Naive thymus-derived CD4-positive, alpha-beta T cell (primary cell): ENCODE measurements at regions not wholly inside any gene's neighbourhood (a gene's known extent, or its start where the extent isn't known, plus 50 kb on each side); places are given as distances from the start of the nearest gene placed in this dataset.

Experiments
- ATAC-seq: fragments of 150-1000 bp; cut with Tn5 transposase; 2 replicates; pipeline ENCODE4 v1.10.0; 2021; ENCODE audit warnings: mild to moderate bottlenecking, moderate library complexity
- CTCF ChIA-PET: fragments of 350-600 bp; sonication (Branson Sonifier 250); formaldehyde crosslinking; loops from one replicate; lab custom pipeline; 2021; ENCODE audit warnings: antibody characterized with exemption; lab: Charles Lee
- POLR2A ChIA-PET: fragments of 350-600 bp; sonication (Branson Sonifier 250); formaldehyde crosslinking; loops from one replicate; lab custom pipeline; 2021; ENCODE audit warnings: antibody characterized with exemption, inconsistent platforms; lab: Charles Lee
- DNase-seq, 9 donors: peaks; one replicate each; pipeline versions ENCODE4 v3.0.0 to v3.0.0-alpha.2; 2020 to 2022; ENCODE audit warnings: mixed read lengths in 1 of 9
- H3K27ac ChIP-seq: one replicate; pipeline ENCODE4 v1.7.0; 2013; ENCODE audit warnings: mild to moderate bottlenecking, low read depth, low read length, moderate library complexity
- H3K27me3 ChIP-seq, 2 donors: one replicate each; pipeline ENCODE4 v1.7.0; 2013; ENCODE audit warnings: low read length in 2 of 2, mild to moderate bottlenecking in 2 of 2, moderate library complexity in 2 of 2; ENCODE audit not compliant: control insufficient read depth in 2 of 2, insufficient read depth in 2 of 2
- H3K36me3 ChIP-seq, 3 experiments: 1 replicate in 2 of 3; 2 replicates in 1 of 3; pipeline ENCODE4 v1.7.0; 2013; ENCODE audit warnings: low read length in 3 of 3, mild to moderate bottlenecking in 3 of 3, moderate library complexity in 1 of 3; ENCODE audit not compliant: insufficient read depth in 3 of 3, control insufficient read depth in 2 of 3
- H3K4me1 ChIP-seq, 2 donors: one replicate each; pipeline ENCODE4 v1.7.0; 2013; ENCODE audit warnings: low read length in 2 of 2, mild to moderate bottlenecking in 2 of 2, moderate library complexity in 1 of 2; ENCODE audit not compliant: control insufficient read depth in 2 of 2, insufficient read depth in 2 of 2
- H3K4me3 ChIP-seq: 2 replicates; pipeline ENCODE4 v1.7.0; 2013; ENCODE audit warnings: mild to moderate bottlenecking, low read length
- H3K9me3 ChIP-seq, 3 experiments: 1 replicate in 2 of 3; 2 replicates in 1 of 3; pipeline ENCODE4 v1.7.0; 2013; ENCODE audit warnings: low read length in 3 of 3; ENCODE audit not compliant: control insufficient read depth in 2 of 3
- H3K27ac Mint-ChIP-seq, 9 donors: one replicate each; pipeline ENCODE4 v1.8.0; 2020 to 2022; ENCODE audit warnings: mixed read lengths in 9 of 9, mild to moderate bottlenecking in 8 of 9, moderate library complexity in 5 of 9, inconsistent platforms in 2 of 9
- H3K27me3 Mint-ChIP-seq, 5 donors: one replicate each; pipeline ENCODE4 v1.8.0; 2021 to 2022; ENCODE audit warnings: mixed read lengths in 5 of 5, mild to moderate bottlenecking in 1 of 5
- H3K36me3 Mint-ChIP-seq, 5 donors: one replicate each; pipeline ENCODE4 v1.8.0; 2020 to 2022; ENCODE audit warnings: mixed read lengths in 5 of 5, mild to moderate bottlenecking in 3 of 5, inconsistent platforms in 1 of 5
- H3K4me1 Mint-ChIP-seq, 7 donors: one replicate each; pipeline ENCODE4 v1.8.0; 2020 to 2022; ENCODE audit warnings: mixed read lengths in 7 of 7, mild to moderate bottlenecking in 3 of 7, inconsistent platforms in 1 of 7
- H3K4me3 Mint-ChIP-seq, 10 donors: one replicate each; pipeline ENCODE4 v1.8.0; 2020 to 2022; ENCODE audit warnings: mild to moderate bottlenecking in 10 of 10, mixed read lengths in 10 of 10, moderate library complexity in 6 of 10, inconsistent platforms in 2 of 10
- H3K9me3 Mint-ChIP-seq, 11 donors: one replicate each; pipeline ENCODE4 v1.8.0; 2020 to 2022; ENCODE audit warnings: mixed read lengths in 11 of 11, mild to moderate bottlenecking in 4 of 11, inconsistent platforms in 1 of 11, moderate library complexity in 1 of 11
- intact Hi-C, 2 donors: fragments of 100-400 bp; cut with micrococcal nuclease; formaldehyde crosslinking; loops; one replicate each; pipeline ENCODE4 v1.15.1; 2023

- Histone ChIP-seq H3K4me1 (no peaks in the 10 kb centered on the region), H3K27me3 (no peaks in the 10 kb centered on the region), H3K27ac (no peak overlapping the region), H3K36me3 (no peaks in the 10 kb centered on the region), H3K9me3 (no peaks in the 10 kb centered on the region), H3K4me3 (no peak overlapping the region)
- Mint-ChIP-seq H3K27ac (no peak overlapping the region), H3K4me1 (no peaks in the 10 kb centered on the region), H3K27me3 (peaks cover 0 to 3% (median 0%) of the 10 kb centered on the region in 5 donors), H3K9me3 (peaks cover 0 to 14% (median 3%) of the 10 kb centered on the region in 11 donors), H3K36me3 (no peaks in the 10 kb centered on the region), H3K4me3 (no peak overlapping the region)
- intact Hi-C loops, result no loop called here
- DNase-seq, result no peak
- CTCF ChIA-PET, result no interaction called here
- ATAC-seq, result no peak
- POLR2A ChIA-PET, result no interaction called here
These were observed 350.2 kb upstream of the CHAC2 start for GRCh38 chr2:53417385-53417784.

- ChIA-PET CTCF (no interaction called here), POLR2A (no interaction called here)
- H3K27ac Mint-ChIP-seq, result no peak overlapping the region
- Histone ChIP-seq H3K4me1 (no peaks in the 10 kb centered on the region), H3K9me3 (no peaks in the 10 kb centered on the region), H3K27ac (no peak overlapping the region), H3K4me3 (no peak overlapping the region), H3K27me3 (no peaks in the 10 kb centered on the region), H3K36me3 (no peaks in the 10 kb centered on the region)
- intact Hi-C loops, result no loop called here
- H3K27me3 Mint-ChIP-seq, result peaks cover 0 to 11% (median 7%) of the 10 kb centered on the region in 5 donors
- ATAC-seq (no peak), DNase-seq (no peak)
- peaks cover 2 to 23% (median 6%) of the 10 kb centered on the region in 11 donors for H3K9me3 Mint-ChIP-seq
- no peaks in the 10 kb centered on the region for H3K36me3 Mint-ChIP-seq
- no peaks in the 10 kb centered on the region for H3K4me1 Mint-ChIP-seq
- no peak overlapping the region for H3K4me3 Mint-ChIP-seq
These were observed 360.1 kb upstream of the CHAC2 start for GRCh38 chr2:53407363-53408080.

GRCh38 chr2:53403792-53404413 is 363.7 kb upstream of the CHAC2 start:
- ATAC-seq, result no peak
- H3K36me3 Mint-ChIP-seq, result no peaks in the 10 kb centered on the region

GRCh38 chr2:53397085-53397484 is 370.5 kb upstream of the CHAC2 start:
- intact Hi-C loops, result no loop called here
- POLR2A ChIA-PET, result no interaction called here

More at GRCh38 chr2:53403792-53404413, 363.7 kb upstream of the CHAC2 start:
- Mint-ChIP-seq H3K9me3 (peaks cover 0 to 20% (median 4%) of the 10 kb centered on the region in 11 donors), H3K27me3 (peaks cover 0 to 15% (median 5%) of the 10 kb centered on the region in 5 donors), H3K4me1 (no peaks in the 10 kb centered on the region), H3K27ac (no peak overlapping the region), H3K4me3 (no peak overlapping the region)
- H3K27me3 ChIP-seq, result no peaks in the 10 kb centered on the region
- H3K4me1 ChIP-seq, result no peaks in the 10 kb centered on the region
- H3K36me3 ChIP-seq, result no peaks in the 10 kb centered on the region
- no peak overlapping the region for H3K27ac ChIP-seq
- CTCF ChIA-PET, result no interaction called here
- H3K4me3 ChIP-seq, result no peak overlapping the region
- H3K9me3 ChIP-seq, result no peaks in the 10 kb centered on the region
- intact Hi-C loops, result no loop called here
- DNase-seq, result no peak
- POLR2A ChIA-PET, result no interaction called here

GRCh38 chr2:53381271-53381670 is 386.3 kb upstream of the CHAC2 start:
- CTCF ChIA-PET, result no interaction called here

More at GRCh38 chr2:53397085-53397484, 370.5 kb upstream of the CHAC2 start:
- CTCF ChIA-PET, result no interaction called here
- ATAC-seq (no peak), DNase-seq (no peak)
- Mint-ChIP-seq H3K27me3 (peaks cover 0 to 1% (median 0%) of the 10 kb centered on the region in 5 donors), H3K36me3 (no peaks in the 10 kb centered on the region), H3K9me3 (peaks cover 0 to 12% (median 4%) of the 10 kb centered on the region in 11 donors), H3K4me1 (no peaks in the 10 kb centered on the region), H3K4me3 (no peak overlapping the region), H3K27ac (no peak overlapping the region)
- Histone ChIP-seq H3K27ac (no peak overlapping the region), H3K4me3 (no peak overlapping the region), H3K36me3 (no peaks in the 10 kb centered on the region), H3K9me3 (peaks cover 0 to 3% (median 0%) of the 10 kb centered on the region in 3 experiments), H3K27me3 (peaks cover 0 to 4% of the 10 kb centered on the region in 2 donors), H3K4me1 (no peaks in the 10 kb centered on the region)

GRCh38 chr2:53379547-53379946 is 388.1 kb upstream of the CHAC2 start:
- H3K9me3 Mint-ChIP-seq, result peaks cover 0 to 12% (median 0%) of the 10 kb centered on the region in 11 donors
- H3K27me3 Mint-ChIP-seq, result peaks cover 0 to 5% (median 0%) of the 10 kb centered on the region in 5 donors
- intact Hi-C loops, result no loop called here
- no peak overlapping the region for H3K4me3 ChIP-seq
- no peak overlapping the region for H3K27ac ChIP-seq
- no peaks in the 10 kb centered on the region for H3K36me3 ChIP-seq
- no peaks in the 10 kb centered on the region for H3K27me3 ChIP-seq
- DNase-seq, result no peak
- CTCF ChIA-PET, result no interaction called here
- no peak for ATAC-seq
- no peak overlapping the region for H3K4me3 Mint-ChIP-seq
- no peak overlapping the region for H3K27ac Mint-ChIP-seq
- no peaks in the 10 kb centered on the region for H3K36me3 Mint-ChIP-seq
- no peaks in the 10 kb centered on the region for H3K4me1 Mint-ChIP-seq
- POLR2A ChIA-PET, result no interaction called here
- H3K9me3 ChIP-seq, result no peaks in the 10 kb centered on the region
- no peaks in the 10 kb centered on the region for H3K4me1 ChIP-seq

More at GRCh38 chr2:53381271-53381670, 386.3 kb upstream of the CHAC2 start:
- Mint-ChIP-seq H3K27me3 (peaks cover 0 to 5% (median 0%) of the 10 kb centered on the region in 5 donors), H3K9me3 (peaks cover 0 to 9% (median 0%) of the 10 kb centered on the region in 11 donors), H3K4me3 (no peak overlapping the region), H3K36me3 (no peaks in the 10 kb centered on the region), H3K4me1 (no peaks in the 10 kb centered on the region), H3K27ac (no peak overlapping the region)
- DNase-seq, result no peak
- Histone ChIP-seq H3K4me3 (no peak overlapping the region), H3K4me1 (no peaks in the 10 kb centered on the region), H3K27ac (no peak overlapping the region), H3K27me3 (no peaks in the 10 kb centered on the region), H3K9me3 (no peaks in the 10 kb centered on the region), H3K36me3 (no peaks in the 10 kb centered on the region)
- ATAC-seq, result no peak
- POLR2A ChIA-PET, result no interaction called here
- intact Hi-C loops, result no loop called here
